CD4-positive, alpha-beta memory T cell (primary cell): ENCODE measurements at regions not wholly inside any gene's neighbourhood (a gene's known extent, or its start where the extent isn't known, plus 50 kb on each side); places are given as distances from the start of the nearest gene placed in this dataset.

Source experiments
- CTCF ChIA-PET: fragments of 350-600 bp; sonication (Branson Sonifier 250); formaldehyde crosslinking; loops from one replicate; lab custom pipeline; 2021; ENCODE audit warnings: inconsistent platforms; ENCODE audit not compliant: partially characterized antibody; lab: Charles Lee
- POLR2A ChIA-PET: fragments of 350-600 bp; sonication (Branson Sonifier 250); formaldehyde crosslinking; loops from one replicate; lab custom pipeline; 2021; ENCODE audit not compliant: partially characterized antibody; lab: Charles Lee
- DNase-seq, 5 donors: peaks; one replicate each; pipeline versions ENCODE4 v3.0.0 to v3.0.0-alpha.2; 2020 to 2022; ENCODE audit warnings: mixed read lengths in 1 of 5
- H3K27ac ChIP-seq: one replicate; pipeline ENCODE4 v1.7.0; 2013; ENCODE audit warnings: low read depth, low read length
- H3K27me3 ChIP-seq: 2 replicates; pipeline ENCODE4 v1.7.0; 2013; ENCODE audit warnings: mild to moderate bottlenecking, low read length, moderate library complexity; ENCODE audit not compliant: insufficient read depth
- H3K36me3 ChIP-seq: 2 replicates; pipeline ENCODE4 v1.7.0; 2013; ENCODE audit warnings: mild to moderate bottlenecking, low read length, moderate library complexity; ENCODE audit not compliant: insufficient read depth
- H3K4me1 ChIP-seq: 2 replicates; pipeline ENCODE4 v1.7.0; 2013; ENCODE audit warnings: mild to moderate bottlenecking, low read length, moderate library complexity; ENCODE audit not compliant: insufficient read depth
- H3K4me3 ChIP-seq, 2 donors: one replicate each; pipeline ENCODE4 v1.7.0; 2013; ENCODE audit warnings: low read length in 2 of 2, mild to moderate bottlenecking in 1 of 2
- H3K9me3 ChIP-seq, 2 donors: one replicate each; pipeline ENCODE4 v1.7.0; 2013; ENCODE audit warnings: low read length in 2 of 2, control low read depth in 1 of 2; ENCODE audit not compliant: control insufficient read depth in 1 of 2
- H3K27ac Mint-ChIP-seq, 7 donors: one replicate each; pipeline ENCODE4 v1.8.0; 2020 to 2021; ENCODE audit warnings: mixed read lengths in 7 of 7, mild to moderate bottlenecking in 6 of 7, inconsistent platforms in 3 of 7, moderate library complexity in 3 of 7
- H3K27me3 Mint-ChIP-seq, 2 donors: one replicate each; pipeline ENCODE4 v1.8.0; 2020 to 2021; ENCODE audit warnings: mixed read lengths in 2 of 2
- H3K36me3 Mint-ChIP-seq, 2 donors: one replicate each; pipeline ENCODE4 v1.8.0; 2020 to 2021; ENCODE audit warnings: mixed read lengths in 2 of 2, inconsistent platforms in 1 of 2, mild to moderate bottlenecking in 1 of 2
- H3K4me1 Mint-ChIP-seq, 4 donors: one replicate each; pipeline ENCODE4 v1.8.0; 2020 to 2021; ENCODE audit warnings: mixed read lengths in 4 of 4, mild to moderate bottlenecking in 1 of 4
- H3K4me3 Mint-ChIP-seq, 8 donors: one replicate each; pipeline ENCODE4 v1.8.0; 2020 to 2021; ENCODE audit warnings: mixed read lengths in 8 of 8, mild to moderate bottlenecking in 7 of 8, moderate library complexity in 6 of 8, inconsistent platforms in 3 of 8
- H3K9me3 Mint-ChIP-seq, 8 donors: one replicate each; pipeline ENCODE4 v1.8.0; 2020 to 2021; ENCODE audit warnings: mixed read lengths in 8 of 8, mild to moderate bottlenecking in 5 of 8, inconsistent platforms in 3 of 8, moderate library complexity in 1 of 8
- intact Hi-C: fragments of 100-400 bp; cut with micrococcal nuclease; formaldehyde crosslinking; loops from one replicate; pipeline ENCODE4 v1.15.1; 2023

GRCh38 chr1:91135799-91136198, 114.0 kb upstream of the ZNF644 start:
- ChIA-PET CTCF (interaction anchor here (3.9 kb wide), 1 partner anchor 30 kb away, joined by 15 read pairs; no protein-coding TSS in a partner anchor), POLR2A (no interaction called here)
- no peak overlapping the region for H3K27ac Mint-ChIP-seq

GRCh38 chr1:91133248-91133647, 111.4 kb upstream of the ZNF644 start:
- H3K27ac ChIP-seq = no peak overlapping the region
- no peaks in the 10 kb centered on the region for H3K27me3 ChIP-seq
- intact Hi-C loops = no loop called here
- H3K9me3 ChIP-seq = no peaks in the 10 kb centered on the region
- no peaks in the 10 kb centered on the region for H3K36me3 Mint-ChIP-seq
- no peak overlapping the region for H3K27ac Mint-ChIP-seq
- H3K4me3 Mint-ChIP-seq = no peak overlapping the region
- POLR2A ChIA-PET = no interaction called here
- H3K4me1 ChIP-seq = no peaks in the 10 kb centered on the region
- peaks cover 2 to 7% of the 10 kb centered on the region in 2 donors for H3K27me3 Mint-ChIP-seq
- H3K4me1 Mint-ChIP-seq = peaks cover 0 to 4% (median under 1%) of the 10 kb centered on the region in 4 donors
- no peak for DNase-seq
- no peak overlapping the region for H3K4me3 ChIP-seq
- no peaks in the 10 kb centered on the region for H3K36me3 ChIP-seq
- peaks cover 0 to 4% (median 0%) of the 10 kb centered on the region in 8 donors for H3K9me3 Mint-ChIP-seq
- CTCF ChIA-PET = no interaction called here

More at GRCh38 chr1:91135799-91136198, 114.0 kb upstream of the ZNF644 start:
- H3K9me3 Mint-ChIP-seq = peaks cover 0 to 4% (median 0%) of the 10 kb centered on the region in 8 donors
- H3K4me3 ChIP-seq = no peak overlapping the region
- no peaks in the 10 kb centered on the region for H3K9me3 ChIP-seq
- no peak for DNase-seq
- no peaks in the 10 kb centered on the region for H3K27me3 ChIP-seq
- H3K4me3 Mint-ChIP-seq = no peak overlapping the region
- H3K36me3 Mint-ChIP-seq = no peaks in the 10 kb centered on the region
- no peak overlapping the region for H3K27ac ChIP-seq
- H3K36me3 ChIP-seq = no peaks in the 10 kb centered on the region
- H3K4me1 ChIP-seq = no peaks in the 10 kb centered on the region
- intact Hi-C loops = no loop called here
- H3K4me1 Mint-ChIP-seq = peaks cover 0 to 4% (median under 1%) of the 10 kb centered on the region in 4 donors
- peaks cover 2 to 5% of the 10 kb centered on the region in 2 donors for H3K27me3 Mint-ChIP-seq

- no peaks in the 10 kb centered on the region for H3K4me1 Mint-ChIP-seq
- Histone ChIP-seq H3K27ac (no peak overlapping the region), H3K27me3 (no peaks in the 10 kb centered on the region), H3K4me1 (no peaks in the 10 kb centered on the region), H3K4me3 (no peak overlapping the region), H3K36me3 (no peaks in the 10 kb centered on the region), H3K9me3 (no peaks in the 10 kb centered on the region)
- POLR2A ChIA-PET = no interaction called here
- H3K4me3 Mint-ChIP-seq = no peak overlapping the region
- intact Hi-C loops = no loop called here
- H3K27ac Mint-ChIP-seq = no peak overlapping the region
- H3K9me3 Mint-ChIP-seq = no peaks in the 10 kb centered on the region
- peaks cover 2 to 3% of the 10 kb centered on the region in 2 donors for H3K27me3 Mint-ChIP-seq
- DNase-seq = no peak
- no peaks in the 10 kb centered on the region for H3K36me3 Mint-ChIP-seq
- CTCF ChIA-PET = interaction anchor here (1.0 kb wide), 1 partner anchor 554 kb away, joined by 3 read pairs; no protein-coding TSS in a partner anchor
Observed at GRCh38 chr1:91130256-91130985, 108.6 kb upstream of the ZNF644 start.

GRCh38 chr1:91129458-91129857, 107.6 kb upstream of the ZNF644 start:
- Mint-ChIP-seq H3K9me3 (no peaks in the 10 kb centered on the region), H3K27me3 (peaks cover 2 to 3% of the 10 kb centered on the region in 2 donors), H3K4me3 (no peak overlapping the region), H3K27ac (no peak overlapping the region), H3K36me3 (no peaks in the 10 kb centered on the region), H3K4me1 (peaks cover 0 to 5% (median under 1%) of the 10 kb centered on the region in 4 donors)
- Histone ChIP-seq H3K4me3 (no peak overlapping the region), H3K27ac (no peak overlapping the region), H3K36me3 (no peaks in the 10 kb centered on the region), H3K4me1 (no peaks in the 10 kb centered on the region), H3K9me3 (no peaks in the 10 kb centered on the region), H3K27me3 (no peaks in the 10 kb centered on the region)
- POLR2A ChIA-PET = no interaction called here
- intact Hi-C loops = no loop called here
- CTCF ChIA-PET = interaction anchor here (1.2 kb wide), 1 partner anchor 36 kb away, joined by 3 read pairs; no protein-coding TSS in a partner anchor
- no peak for DNase-seq

GRCh38 chr1:91129017-91129416, 107.2 kb upstream of the ZNF644 start:
- no peaks in the 10 kb centered on the region for H3K9me3 ChIP-seq
- DNase-seq = no peak
- ChIA-PET POLR2A (no interaction called here), CTCF (interaction anchor here (1.2 kb wide), 1 partner anchor 37 kb away, joined by 3 read pairs; no protein-coding TSS in a partner anchor)
- Mint-ChIP-seq H3K4me1 (peaks cover 0 to 5% (median under 1%) of the 10 kb centered on the region in 4 donors), H3K27ac (no peak overlapping the region), H3K9me3 (no peaks in the 10 kb centered on the region), H3K4me3 (no peak overlapping the region), H3K27me3 (peaks cover 0 to 3% of the 10 kb centered on the region in 2 donors), H3K36me3 (no peaks in the 10 kb centered on the region)
- no peak overlapping the region for H3K4me3 ChIP-seq
- intact Hi-C loops = no loop called here
- no peaks in the 10 kb centered on the region for H3K4me1 ChIP-seq
- H3K27me3 ChIP-seq = no peaks in the 10 kb centered on the region
- H3K27ac ChIP-seq = no peak overlapping the region
- H3K36me3 ChIP-seq = no peaks in the 10 kb centered on the region

GRCh38 chr1:91124989-91125417, 103.2 kb upstream of the ZNF644 start:
- no peaks in the 10 kb centered on the region for H3K27me3 ChIP-seq
- no peak overlapping the region for H3K27ac ChIP-seq
- no peak overlapping the region for H3K27ac Mint-ChIP-seq
- CTCF ChIA-PET = no interaction called here
- no peaks in the 10 kb centered on the region for H3K9me3 ChIP-seq
- no peak overlapping the region for H3K4me3 Mint-ChIP-seq
- intact Hi-C loops = no loop called here
- POLR2A ChIA-PET = no interaction called here
- no peaks in the 10 kb centered on the region for H3K36me3 Mint-ChIP-seq
- H3K27me3 Mint-ChIP-seq = peaks cover 0 to 1% of the 10 kb centered on the region in 2 donors
- no peak for DNase-seq
- H3K9me3 Mint-ChIP-seq = no peaks in the 10 kb centered on the region
- no peaks in the 10 kb centered on the region for H3K36me3 ChIP-seq
- no peaks in the 10 kb centered on the region for H3K4me1 ChIP-seq
- H3K4me1 Mint-ChIP-seq = peaks cover 0 to 5% (median under 1%) of the 10 kb centered on the region in 4 donors
- H3K4me3 ChIP-seq = no peak overlapping the region

GRCh38 chr1:91124290-91124985, 102.6 kb upstream of the ZNF644 start:
- H3K36me3 Mint-ChIP-seq = no peaks in the 10 kb centered on the region
- CTCF ChIA-PET = interaction anchor here (1.2 kb wide), 1 partner anchor 13 kb away, joined by 3 read pairs; no protein-coding TSS in a partner anchor
- H3K9me3 Mint-ChIP-seq = no peaks in the 10 kb centered on the region
- H3K27ac Mint-ChIP-seq = no peak overlapping the region
- no peaks in the 10 kb centered on the region for H3K27me3 ChIP-seq
- POLR2A ChIA-PET = no interaction called here
- H3K4me1 Mint-ChIP-seq = peaks cover 0 to 5% (median under 1%) of the 10 kb centered on the region in 4 donors
- no peaks in the 10 kb centered on the region for H3K4me1 ChIP-seq
- DNase-seq = no peak
- no peak overlapping the region for H3K4me3 Mint-ChIP-seq
- no peak overlapping the region for H3K4me3 ChIP-seq
- intact Hi-C loops = no loop called here
- H3K9me3 ChIP-seq = no peaks in the 10 kb centered on the region
- no peak overlapping the region for H3K27ac ChIP-seq
- no peaks in the 10 kb centered on the region for H3K36me3 ChIP-seq
- H3K27me3 Mint-ChIP-seq = no peaks in the 10 kb centered on the region
